ENCODE measurements at regions not wholly inside any gene's neighbourhood (a gene's known extent, or its start where the extent isn't known, plus 50 kb on each side); places are given as distances from the start of the nearest gene placed in this dataset.
"Not testable (repeated sequence)": the region's sequence is repeated elsewhere in the genome, so short reads cannot be mapped to it uniquely, and the experiment has no call there.

DNA sequence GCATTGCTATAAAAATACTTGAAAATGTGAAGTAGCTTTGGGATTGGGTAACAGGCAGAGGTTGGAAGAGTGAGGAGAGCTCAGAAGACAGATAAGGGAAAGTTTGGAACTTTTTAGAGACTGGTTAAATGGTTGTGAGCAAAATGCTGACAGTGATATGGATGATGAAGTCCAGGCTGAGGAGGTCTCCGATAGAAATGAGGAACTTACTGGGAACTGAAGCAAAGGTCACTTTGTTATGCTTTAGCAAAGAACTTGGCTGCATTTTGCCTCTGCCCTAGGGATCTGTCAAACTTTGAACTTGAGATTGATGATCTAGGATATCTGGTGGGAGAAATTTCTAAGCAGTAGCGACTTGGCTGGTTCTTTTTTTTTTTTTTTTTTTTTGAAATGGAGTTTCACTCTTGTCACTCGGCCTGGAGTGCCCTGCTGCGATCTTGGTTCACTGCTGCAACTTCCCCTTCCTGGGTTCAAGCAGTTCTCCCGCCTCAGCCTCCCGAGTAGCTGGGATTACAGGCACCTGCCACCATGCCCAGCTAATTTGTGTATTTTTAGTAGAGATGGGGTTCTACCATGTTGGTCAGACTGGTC is 998.9 kb downstream of the TLE1 start:
- in situ Hi-C loops (cut with MboI; ENCODE audit: low pct_unique_long_range_greater_than_20kb in 2 of 9, low sequenced_read_pairs in 9 of 9, unreplicated experiment in 9 of 9) = no loop called here
- Histone ChIP-seq H3K27ac (no peak overlapping the region), H3K4me3 (no peak overlapping the region), H3K4me1 (replicated peaks in 1 of 2) (no peaks in the 10 kb centered on the region)
- no peak for ATAC-seq (replicated peaks in 6 of 8)
- WGBS, 10 experiments = 0 to 100% (median 78%) methylated on average over 1 to 6 of the region's 6 CpGs; no CpG with 5 or more reads in 2 of the 10 experiments

DNA sequence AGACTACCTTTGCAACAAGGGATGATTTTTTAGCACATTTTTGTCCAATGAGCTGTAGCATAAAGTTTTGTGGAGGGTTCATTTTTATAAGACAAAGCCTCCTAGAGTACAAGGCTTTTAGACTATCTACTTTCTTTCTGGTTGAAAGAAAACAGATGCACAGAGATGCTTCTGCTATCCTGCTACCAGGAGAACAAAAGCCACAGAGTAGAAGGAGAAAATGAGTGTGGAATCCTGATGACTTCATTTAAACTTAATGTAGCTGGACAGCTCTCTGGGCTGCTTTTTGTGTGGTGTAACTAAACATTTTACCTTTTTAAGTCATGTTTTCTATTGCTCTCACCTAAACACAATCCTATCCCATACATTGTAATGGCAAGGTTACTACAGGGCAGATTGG is 1009.4 kb downstream of the TLE1 start:
- Histone ChIP-seq H3K27ac (no peak overlapping the region), H3K4me1 (replicated peaks in 1 of 2) (no peaks in the 10 kb centered on the region), H3K4me3 (no peak overlapping the region)
- ATAC-seq (replicated peaks in 6 of 8) = no peak
- in situ Hi-C loops (cut with MboI; ENCODE audit: low pct_unique_long_range_greater_than_20kb in 2 of 9, low sequenced_read_pairs in 9 of 9, unreplicated experiment in 9 of 9) = no loop called here

DNA sequence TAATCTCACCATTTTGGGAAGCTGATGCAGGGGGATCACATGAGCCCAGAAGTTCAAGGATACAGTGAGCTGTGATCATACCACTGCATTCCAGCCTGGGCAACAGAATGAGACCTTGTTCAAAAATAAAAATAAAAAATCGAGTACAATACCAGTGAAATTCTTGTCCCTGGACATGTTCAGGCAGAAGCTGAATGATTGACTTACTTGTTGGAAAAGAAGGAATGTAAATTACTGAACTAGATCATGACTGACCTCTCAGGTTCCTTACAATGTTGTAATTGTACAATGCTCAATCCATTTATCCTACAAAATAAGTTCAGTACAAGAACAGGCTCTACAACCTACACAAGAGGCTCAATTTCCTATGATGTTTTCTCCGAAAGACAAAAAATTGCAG is 1010.4 kb downstream of the TLE1 start:
- no peak for ATAC-seq (replicated peaks in 6 of 8)
- Histone ChIP-seq H3K4me3 (no peak overlapping the region), H3K4me1 (replicated peaks in 1 of 2) (no peaks in the 10 kb centered on the region), H3K27ac (no peak overlapping the region)
- WGBS, 10 experiments = 38 to 100% (median 61%) methylated on average over 1 to 2 of the region's 2 CpGs; no CpG with 5 or more reads in 2 of the 10 experiments
- in situ Hi-C loops (cut with MboI; ENCODE audit: low pct_unique_long_range_greater_than_20kb in 2 of 9, low sequenced_read_pairs in 9 of 9, unreplicated experiment in 9 of 9) = no loop called here

DNA sequence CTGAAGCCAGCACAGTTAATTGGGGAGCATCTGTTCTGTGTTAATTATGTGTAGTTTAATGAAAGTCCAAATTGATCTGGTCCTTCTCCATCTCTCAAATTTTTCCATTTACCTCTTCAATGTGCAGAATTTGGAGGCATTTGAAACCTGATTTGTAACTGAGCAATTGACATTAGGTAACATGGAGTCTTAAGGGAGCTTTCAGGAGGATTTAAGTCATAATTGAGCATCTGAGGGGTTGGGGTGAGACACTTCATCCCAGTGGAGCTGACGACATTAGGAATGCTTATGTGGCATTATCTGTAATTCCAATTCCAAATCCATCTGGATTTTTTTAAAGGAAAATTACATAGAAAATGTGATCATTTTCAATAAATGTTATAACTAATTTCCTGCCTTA is 1015.9 kb downstream of the TLE1 start:
- H3K4me3 ChIP-seq = no peak overlapping the region
- H3K27ac ChIP-seq = no peak overlapping the region
- in situ Hi-C loops (cut with MboI; ENCODE audit: low pct_unique_long_range_greater_than_20kb in 2 of 9, low sequenced_read_pairs in 9 of 9, unreplicated experiment in 9 of 9) = no loop called here
- no peak for ATAC-seq (replicated peaks in 6 of 8)
- H3K4me1 ChIP-seq (replicated peaks in 1 of 2) = no peaks in the 10 kb centered on the region
- 17 to 86% (median 68%) methylated on average over 1 of the region's 1 CpG; no CpG with 5 or more reads in 4 of the 10 experiments for WGBS, 10 experiments

DNA sequence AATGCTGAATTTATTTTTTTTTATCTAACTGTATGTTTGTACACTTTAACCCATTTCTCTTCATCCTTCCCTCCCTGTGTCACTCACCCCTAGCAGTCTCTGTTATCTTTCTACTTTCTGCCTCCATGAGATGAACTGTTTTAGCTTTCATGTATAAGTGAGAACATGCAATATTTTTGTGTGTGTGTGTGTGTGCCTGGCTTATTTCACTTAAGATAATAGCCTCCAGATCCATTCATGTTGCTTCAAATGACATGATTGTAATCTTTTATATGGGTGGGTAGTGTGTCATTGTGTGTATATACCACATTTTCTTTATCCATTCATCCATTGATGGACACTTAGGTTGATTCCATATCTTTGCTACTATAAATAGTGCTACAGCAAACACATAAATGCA is 1023.9 kb downstream of the TLE1 start:
- Histone ChIP-seq H3K27ac (no peak overlapping the region), H3K4me1 (replicated peaks in 1 of 2) (no peaks in the 10 kb centered on the region), H3K4me3 (no peak overlapping the region)
- no peak for ATAC-seq (replicated peaks in 6 of 8)
- in situ Hi-C loops (cut with MboI; ENCODE audit: low pct_unique_long_range_greater_than_20kb in 2 of 9, low sequenced_read_pairs in 9 of 9, unreplicated experiment in 9 of 9) = no loop called here

DNA sequence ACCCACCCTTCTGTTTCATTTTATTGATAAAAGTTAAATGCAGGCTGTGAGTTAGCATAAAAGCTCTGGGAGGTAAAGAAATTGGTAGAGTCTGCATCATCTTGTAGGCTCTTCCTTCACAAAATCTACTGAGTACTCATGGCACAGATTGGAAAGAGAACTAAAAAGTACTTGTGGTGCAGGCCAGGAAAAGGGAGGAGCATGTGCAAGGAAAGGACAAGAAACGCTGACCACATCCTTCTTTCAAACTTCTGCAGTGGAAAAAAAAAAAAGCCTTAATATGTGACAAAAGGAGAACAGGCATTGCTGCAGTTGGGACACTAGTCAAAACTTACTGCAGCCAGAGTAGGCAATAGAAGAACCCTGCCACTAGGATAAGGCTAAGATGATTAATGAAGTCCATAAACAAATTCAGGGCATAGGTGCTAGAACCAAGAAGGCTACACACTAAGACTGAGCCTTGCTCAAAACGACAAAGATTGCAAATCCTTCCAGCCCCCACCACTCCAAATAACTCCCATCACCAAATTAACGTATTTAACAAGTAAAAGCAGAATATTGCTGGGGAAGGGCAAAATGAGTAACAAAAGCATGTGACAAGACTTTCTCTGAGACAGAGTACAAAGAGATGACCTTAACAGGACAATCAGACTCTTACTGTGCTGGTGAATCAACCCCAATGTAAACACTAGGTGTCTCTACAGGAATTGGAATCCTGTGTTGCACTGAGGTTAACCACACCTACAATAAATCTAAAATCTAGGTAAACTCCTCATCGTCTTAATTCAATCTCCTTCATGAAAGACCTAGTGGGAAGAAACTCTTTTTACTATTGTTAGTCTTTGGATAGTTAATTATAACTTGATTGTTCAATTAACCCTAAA is 1024.8 kb downstream of the TLE1 start:
- ATAC-seq (replicated peaks in 6 of 8) = peak in 2 of 8 experiments; percentile 27 to 31
- no peak overlapping the region for H3K4me3 ChIP-seq
- 0 to 90% (median 60%) methylated on average over 1 to 3 of the region's 4 CpGs; no CpG with 5 or more reads in 1 of the 10 experiments for WGBS, 10 experiments
- H3K27ac ChIP-seq = no peak overlapping the region
- no peaks in the 10 kb centered on the region for H3K4me1 ChIP-seq (replicated peaks in 1 of 2)
- in situ Hi-C loops (cut with MboI; ENCODE audit: low pct_unique_long_range_greater_than_20kb in 2 of 9, low sequenced_read_pairs in 9 of 9, unreplicated experiment in 9 of 9) = no loop called here

DNA sequence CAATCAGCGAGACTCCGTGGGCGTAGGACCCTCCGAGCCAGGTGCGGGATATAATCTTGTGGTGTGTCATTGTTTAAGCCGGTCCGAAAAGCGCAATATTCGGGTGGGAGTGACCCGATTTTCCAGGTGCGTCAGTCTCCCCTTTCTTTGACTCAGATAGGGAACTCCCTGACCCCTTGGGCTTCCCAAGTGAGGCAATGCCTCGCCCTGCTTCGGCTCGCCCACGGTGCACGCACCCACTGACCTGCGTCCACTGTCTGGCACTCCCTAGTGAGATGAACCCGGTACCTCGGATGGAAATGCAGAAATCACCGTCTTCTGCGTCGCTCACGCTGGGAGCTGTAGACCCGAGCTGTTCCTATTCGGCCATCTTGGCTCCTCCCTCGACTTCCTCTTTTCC is 1029.6 kb downstream of the TLE1 start:
- in situ Hi-C loops (cut with MboI; ENCODE audit: low pct_unique_long_range_greater_than_20kb in 2 of 9, low sequenced_read_pairs in 9 of 9, unreplicated experiment in 9 of 9); H3K27ac ChIP-seq; H3K4me3 ChIP-seq; H3K4me1 ChIP-seq (replicated peaks in 1 of 2); ATAC-seq (replicated peaks in 6 of 8): not testable (repeated sequence)
- 64 to 97% (median 87%) methylated on average over 1 to 12 of the region's 26 CpGs; no CpG with 5 or more reads in 4 of the 10 experiments for whole genome bisulfite sequencing, 10 experiments

DNA sequence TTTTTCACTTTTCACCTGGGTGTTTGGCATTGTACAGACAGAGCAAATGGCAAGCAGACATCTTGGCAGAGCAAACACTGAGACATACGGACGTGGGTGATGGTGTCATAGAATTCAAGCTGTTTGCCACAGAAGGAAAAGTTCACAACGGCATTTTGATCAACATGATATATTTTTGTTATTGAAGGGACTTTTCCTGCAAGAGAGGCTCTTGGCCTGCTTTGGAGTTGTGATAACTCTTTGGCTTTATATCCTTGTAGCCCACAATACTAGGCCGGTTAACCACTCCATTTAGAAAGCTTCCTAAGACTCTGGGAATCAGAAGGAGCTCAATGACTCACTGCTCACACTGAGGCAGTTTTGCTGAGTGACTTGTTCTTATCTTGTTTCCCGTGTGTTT is 1038.3 kb downstream of the TLE1 start:
- 23 to 100% (median 77%) methylated on average over 1 to 4 of the region's 5 CpGs; no CpG with 5 or more reads in 2 of the 10 experiments for WGBS, 10 experiments
- Histone ChIP-seq H3K4me1 (replicated peaks in 1 of 2) (no peaks in the 10 kb centered on the region), H3K27ac (no peak overlapping the region), H3K4me3 (no peak overlapping the region)
- no peak for ATAC-seq (replicated peaks in 6 of 8)
- in situ Hi-C loops (cut with MboI; ENCODE audit: low pct_unique_long_range_greater_than_20kb in 2 of 9, low sequenced_read_pairs in 9 of 9, unreplicated experiment in 9 of 9) = no loop called here

DNA sequence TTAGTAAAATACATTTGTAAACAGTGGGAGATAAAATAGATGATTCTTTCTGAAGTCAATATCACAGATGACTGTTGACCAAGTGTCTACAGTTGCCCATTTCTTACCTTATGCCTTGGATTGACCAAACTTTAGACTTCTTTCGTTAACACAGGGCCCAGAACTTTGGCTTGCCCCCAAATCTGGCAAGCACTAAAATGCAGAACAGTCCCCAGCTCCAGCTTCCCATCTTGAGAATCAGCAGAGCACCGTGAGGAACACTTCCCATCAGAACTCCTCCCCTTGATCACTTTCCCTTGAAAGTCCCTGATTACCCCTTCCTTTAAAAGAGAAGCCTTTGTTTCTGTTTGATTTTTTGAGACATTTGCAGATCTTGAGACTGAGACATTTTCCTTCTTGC is 1039.9 kb downstream of the TLE1 start:
- ATAC-seq (replicated peaks in 6 of 8) = peak in 1 of 8 experiments; percentile 28
- no peak overlapping the region for H3K27ac ChIP-seq
- no peaks in the 10 kb centered on the region for H3K4me1 ChIP-seq (replicated peaks in 1 of 2)
- in situ Hi-C loops (cut with MboI; ENCODE audit: low pct_unique_long_range_greater_than_20kb in 2 of 9, low sequenced_read_pairs in 9 of 9, unreplicated experiment in 9 of 9) = no loop called here
- 13 to 100% (median 68%) methylated on average over 1 to 2 of the region's 2 CpGs; no CpG with 5 or more reads in 2 of the 10 experiments for WGBS, 10 experiments
- no peak overlapping the region for H3K4me3 ChIP-seq

DNA sequence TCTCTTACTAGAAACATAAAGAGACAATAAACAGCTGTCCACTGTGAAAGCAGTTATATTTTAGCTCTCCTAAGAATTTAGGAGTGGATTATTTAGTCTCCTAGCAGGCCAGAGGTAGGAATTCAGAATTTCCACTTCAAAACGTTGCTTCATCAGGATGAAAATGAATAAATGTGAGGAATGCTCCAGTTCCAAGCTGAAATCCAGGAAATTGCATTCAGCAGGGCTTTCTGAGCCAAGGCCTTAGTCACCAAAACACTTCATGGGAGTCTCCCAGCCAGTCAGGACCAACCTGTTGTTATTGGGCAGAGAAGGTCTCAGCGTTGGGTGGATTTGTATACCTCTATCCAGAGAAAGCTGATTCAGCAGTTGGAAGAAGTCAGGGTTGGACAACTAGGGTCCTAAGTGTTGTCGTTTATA is 1040.3 kb downstream of the TLE1 start:
- in situ Hi-C loops (cut with MboI; ENCODE audit: low pct_unique_long_range_greater_than_20kb in 2 of 9, low sequenced_read_pairs in 9 of 9, unreplicated experiment in 9 of 9) = no loop called here
- Histone ChIP-seq H3K4me3 (no peak overlapping the region), H3K27ac (no peak overlapping the region), H3K4me1 (replicated peaks in 1 of 2) (no peaks in the 10 kb centered on the region)
- peak in 3 of 8 experiments; percentile 70 to 98 (median 90) for ATAC-seq (replicated peaks in 6 of 8)
- 0 to 100% (median 51%) methylated on average over 1 to 3 of the region's 3 CpGs for WGBS, 10 experiments

DNA sequence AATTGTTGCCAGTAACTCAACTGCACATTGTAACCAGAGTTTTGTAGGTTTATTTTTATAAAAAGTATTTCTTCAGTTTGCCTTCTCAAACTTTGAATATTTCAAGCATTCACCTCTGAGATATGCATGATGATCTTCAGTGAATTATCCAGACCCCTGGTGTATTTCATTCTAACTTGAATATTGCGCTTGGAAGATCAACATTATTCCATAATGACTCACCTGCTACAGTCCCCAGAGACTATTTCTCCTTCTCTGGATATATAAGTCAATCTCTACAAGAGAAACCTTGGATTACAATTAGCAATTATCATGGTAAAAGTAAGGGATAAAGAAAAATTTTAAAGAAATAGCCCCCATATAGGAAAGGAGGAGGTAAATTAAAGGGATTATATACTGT is 1041.0 kb downstream of the TLE1 start:
- H3K27ac ChIP-seq = no peak overlapping the region
- WGBS, 10 experiments = 0 to 100% (median 77%) methylated on average over 1 of the region's 1 CpG; no CpG with 5 or more reads in 1 of the 10 experiments
- in situ Hi-C loops (cut with MboI; ENCODE audit: low pct_unique_long_range_greater_than_20kb in 2 of 9, low sequenced_read_pairs in 9 of 9, unreplicated experiment in 9 of 9) = no loop called here
- no peaks in the 10 kb centered on the region for H3K4me1 ChIP-seq (replicated peaks in 1 of 2)
- no peak overlapping the region for H3K4me3 ChIP-seq
- ATAC-seq (replicated peaks in 6 of 8) = no peak

DNA sequence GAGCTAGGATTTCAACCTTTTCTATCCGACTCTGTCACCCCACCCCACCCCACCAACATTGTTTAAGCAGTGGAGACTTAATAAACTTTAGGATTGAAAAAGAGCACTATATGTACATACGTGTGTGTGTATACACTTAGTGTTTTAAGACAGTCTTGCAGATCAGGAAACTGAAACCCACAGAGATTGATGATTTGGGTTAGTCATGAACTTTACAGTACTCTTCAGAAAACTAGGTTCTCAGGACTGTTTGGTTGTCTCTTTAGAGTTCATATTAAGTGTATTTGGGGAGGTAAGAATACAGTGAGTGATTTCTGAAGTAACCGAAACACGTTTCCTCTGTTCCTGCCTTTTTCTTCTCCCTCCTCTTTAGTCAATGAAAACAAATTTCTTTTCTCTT is 1043.1 kb downstream of the TLE1 start:
- in situ Hi-C loops (cut with MboI; ENCODE audit: low pct_unique_long_range_greater_than_20kb in 2 of 9, low sequenced_read_pairs in 9 of 9, unreplicated experiment in 9 of 9) = no loop called here
- 65 to 100% (median 94%) methylated on average over 1 to 4 of the region's 4 CpGs; no CpG with 5 or more reads in 1 of the 10 experiments for WGBS, 10 experiments
- no peak for ATAC-seq (replicated peaks in 6 of 8)
- Histone ChIP-seq H3K4me1 (replicated peaks in 1 of 2) (no peaks in the 10 kb centered on the region), H3K27ac (no peak overlapping the region), H3K4me3 (no peak overlapping the region)

DNA sequence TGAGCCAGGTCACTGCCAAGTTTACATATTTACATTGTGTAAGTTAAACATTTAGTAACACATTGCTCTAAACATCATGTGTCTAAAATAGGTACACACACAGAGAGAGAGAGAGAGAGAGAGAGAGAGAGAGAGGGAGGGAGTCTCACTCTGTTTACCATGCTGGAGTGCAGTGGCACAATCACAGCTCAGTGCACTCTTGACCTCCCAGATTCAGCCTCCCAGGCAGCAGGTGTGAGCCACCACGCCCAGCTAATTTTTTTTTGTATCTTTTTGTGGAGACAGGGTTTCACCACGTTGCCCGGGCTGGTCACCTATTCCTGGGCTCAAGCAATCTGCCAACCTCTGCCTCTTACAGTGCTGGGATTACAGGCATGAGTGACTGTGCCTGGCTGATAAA is 1045.3 kb downstream of the TLE1 start:
- peak in 1 of 8 experiments; percentile 21 for ATAC-seq (replicated peaks in 6 of 8)
- Histone ChIP-seq H3K4me1 (replicated peaks in 1 of 2) (no peaks in the 10 kb centered on the region), H3K27ac (no peak overlapping the region), H3K4me3 (no peak overlapping the region)
- 30 to 100% (median 79%) methylated on average over 1 to 3 of the region's 3 CpGs; no CpG with 5 or more reads in 5 of the 10 experiments for WGBS, 10 experiments
- in situ Hi-C loops (cut with MboI; ENCODE audit: low pct_unique_long_range_greater_than_20kb in 2 of 9, low sequenced_read_pairs in 9 of 9, unreplicated experiment in 9 of 9) = no loop called here

DNA sequence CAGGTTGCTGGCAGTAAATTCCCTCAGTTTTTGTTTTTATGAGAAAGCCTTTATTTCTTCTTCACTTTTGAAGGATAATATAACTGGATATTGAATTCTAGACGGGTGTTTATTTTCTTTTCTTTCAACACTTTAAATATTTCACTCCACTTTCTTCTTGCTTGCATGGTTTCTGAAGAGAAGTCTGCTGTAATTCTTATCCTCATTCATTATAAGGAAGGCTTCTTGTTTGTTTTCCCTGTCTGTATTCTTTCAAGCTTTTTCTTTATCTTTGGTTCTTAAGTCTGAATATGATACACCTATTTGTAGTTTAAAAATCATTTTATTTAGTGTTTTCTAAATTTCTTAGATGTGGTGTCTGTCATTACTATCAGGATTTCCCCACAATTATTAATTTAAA is 1054.3 kb downstream of the TLE1 start:
- in situ Hi-C loops (cut with MboI; ENCODE audit: low pct_unique_long_range_greater_than_20kb in 2 of 9, low sequenced_read_pairs in 9 of 9, unreplicated experiment in 9 of 9) = no loop called here
- H3K4me3 ChIP-seq = no peak overlapping the region
- ATAC-seq (replicated peaks in 6 of 8) = no peak
- WGBS, 10 experiments = 0 to 100% (median 71%) methylated on average over 1 of the region's 1 CpG
- no peak overlapping the region for H3K27ac ChIP-seq
- H3K4me1 ChIP-seq (replicated peaks in 1 of 2) = no peaks in the 10 kb centered on the region
